ENCODE measurements at regions not wholly inside any gene's neighbourhood (a gene's known extent, or its start where the extent isn't known, plus 50 kb on each side); places are given as distances from the start of the nearest gene placed in this dataset.
"Not testable (repeated sequence)": the region's sequence is repeated elsewhere in the genome, so short reads cannot be mapped to it uniquely, and the experiment has no call there.

GRCh38 chr2:16101196-16101595 lies 160.8 kb downstream of the MYCN start:
- H3K4me3 Mint-ChIP-seq, result no peak overlapping the region
- H3K36me3 Mint-ChIP-seq, result no peaks in the 10 kb centered on the region
- H3K27ac Mint-ChIP-seq, result no peak overlapping the region
- no peaks in the 10 kb centered on the region for H3K27me3 Mint-ChIP-seq
- no peaks in the 10 kb centered on the region for H3K4me1 Mint-ChIP-seq
- no peak for DNase-seq
- H3K9me3 Mint-ChIP-seq, result no peaks in the 10 kb centered on the region
- no peak for ATAC-seq (replicated peaks)

DNA sequence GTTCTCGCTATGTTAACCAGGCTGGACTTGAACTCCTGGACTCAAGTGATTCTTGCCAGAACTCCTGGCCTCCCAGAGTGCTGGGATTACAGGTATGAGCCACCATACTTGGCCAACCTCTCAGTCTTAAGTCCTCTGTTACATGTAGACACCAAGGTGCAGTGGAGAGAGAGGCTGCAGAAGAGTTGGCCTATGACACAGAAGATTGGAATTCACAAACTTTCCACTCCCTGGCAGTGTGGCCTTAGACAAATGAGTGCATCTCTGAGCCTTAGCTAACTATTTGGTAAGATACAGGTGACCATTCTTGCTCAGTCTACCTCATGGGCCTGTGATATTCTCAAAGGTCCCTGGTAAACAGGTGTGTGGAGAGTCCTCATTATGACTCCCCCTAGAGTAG lies 159.7 kb downstream of the MYCN start:
- H3K27me3 Mint-ChIP-seq, result no peaks in the 10 kb centered on the region
- H3K9me3 Mint-ChIP-seq, result no peaks in the 10 kb centered on the region
- ATAC-seq (replicated peaks) (no peak), DNase-seq (no peak)
- no peak overlapping the region for H3K4me3 Mint-ChIP-seq
- H3K4me1 Mint-ChIP-seq, result no peaks in the 10 kb centered on the region
- H3K27ac Mint-ChIP-seq, result no peak overlapping the region
- H3K36me3 Mint-ChIP-seq, result no peaks in the 10 kb centered on the region

- no peak for ATAC-seq (replicated peaks)
- Mint-ChIP-seq H3K4me1 (no peaks in the 10 kb centered on the region), H3K27ac (no peak overlapping the region), H3K27me3 (no peaks in the 10 kb centered on the region), H3K9me3 (no peaks in the 10 kb centered on the region), H3K4me3 (no peak overlapping the region), H3K36me3 (no peaks in the 10 kb centered on the region)
- DNase-seq, result no peak
Measured at GRCh38 chr2:16099326-16099725, 159.0 kb downstream of the MYCN start.

GRCh38 chr2:16096962-16097361 lies 156.6 kb downstream of the MYCN start:
- Mint-ChIP-seq H3K36me3 (no peaks in the 10 kb centered on the region), H3K9me3 (no peaks in the 10 kb centered on the region), H3K27ac (no peak overlapping the region), H3K27me3 (no peaks in the 10 kb centered on the region), H3K4me1 (no peaks in the 10 kb centered on the region), H3K4me3 (no peak overlapping the region)
- ATAC-seq (replicated peaks), result no peak
- no peak for DNase-seq

DNA sequence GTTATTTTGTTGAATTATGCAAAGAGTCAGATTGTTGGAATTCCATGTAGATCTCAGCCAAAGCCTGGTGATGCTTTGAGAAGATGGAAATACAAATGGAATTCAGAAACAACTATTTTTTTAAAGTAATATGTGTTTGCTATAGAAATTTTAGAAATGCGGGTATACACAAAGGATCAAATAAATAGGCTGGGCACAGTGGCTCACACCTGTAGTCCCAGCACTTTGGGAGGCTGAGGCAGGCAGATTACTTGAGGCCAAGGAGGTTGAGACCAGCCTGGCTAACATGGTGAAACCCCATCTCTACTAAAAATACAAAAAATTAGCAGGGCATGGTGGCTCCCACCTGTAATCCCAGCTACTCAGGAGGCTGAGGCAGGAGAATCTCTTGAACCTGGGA lies 155.1 kb downstream of the MYCN start:
- H3K4me3 Mint-ChIP-seq; DNase-seq; H3K27ac Mint-ChIP-seq; H3K9me3 Mint-ChIP-seq; H3K36me3 Mint-ChIP-seq; H3K4me1 Mint-ChIP-seq; H3K27me3 Mint-ChIP-seq; ATAC-seq (replicated peaks): not testable (repeated sequence)

DNA sequence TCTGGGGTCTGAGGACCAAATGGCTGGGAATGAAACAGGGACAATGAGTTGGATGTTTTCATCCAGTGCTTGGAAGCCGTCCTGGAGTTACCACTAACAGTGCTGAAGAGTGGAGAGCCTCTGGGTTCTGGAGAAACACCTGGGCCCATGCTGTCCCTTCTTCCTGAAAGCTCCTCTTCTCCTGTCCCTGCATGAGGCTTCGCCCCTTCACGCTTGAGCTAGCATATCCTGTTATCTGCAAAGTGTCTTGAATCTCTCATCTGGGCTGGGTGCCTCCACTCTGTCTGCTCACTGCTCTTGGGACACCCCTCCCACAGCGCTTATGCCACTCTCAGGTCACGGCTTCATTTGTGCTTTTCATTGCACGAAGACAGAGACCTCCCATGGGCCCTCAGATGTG lies 154.5 kb downstream of the MYCN start:
- H3K27me3 Mint-ChIP-seq, result no peaks in the 10 kb centered on the region
- no peak overlapping the region for H3K4me3 Mint-ChIP-seq
- no peaks in the 10 kb centered on the region for H3K9me3 Mint-ChIP-seq
- no peak for ATAC-seq (replicated peaks)
- H3K36me3 Mint-ChIP-seq, result no peaks in the 10 kb centered on the region
- H3K4me1 Mint-ChIP-seq, result no peaks in the 10 kb centered on the region
- DNase-seq, result no peak
- H3K27ac Mint-ChIP-seq, result no peak overlapping the region

DNA sequence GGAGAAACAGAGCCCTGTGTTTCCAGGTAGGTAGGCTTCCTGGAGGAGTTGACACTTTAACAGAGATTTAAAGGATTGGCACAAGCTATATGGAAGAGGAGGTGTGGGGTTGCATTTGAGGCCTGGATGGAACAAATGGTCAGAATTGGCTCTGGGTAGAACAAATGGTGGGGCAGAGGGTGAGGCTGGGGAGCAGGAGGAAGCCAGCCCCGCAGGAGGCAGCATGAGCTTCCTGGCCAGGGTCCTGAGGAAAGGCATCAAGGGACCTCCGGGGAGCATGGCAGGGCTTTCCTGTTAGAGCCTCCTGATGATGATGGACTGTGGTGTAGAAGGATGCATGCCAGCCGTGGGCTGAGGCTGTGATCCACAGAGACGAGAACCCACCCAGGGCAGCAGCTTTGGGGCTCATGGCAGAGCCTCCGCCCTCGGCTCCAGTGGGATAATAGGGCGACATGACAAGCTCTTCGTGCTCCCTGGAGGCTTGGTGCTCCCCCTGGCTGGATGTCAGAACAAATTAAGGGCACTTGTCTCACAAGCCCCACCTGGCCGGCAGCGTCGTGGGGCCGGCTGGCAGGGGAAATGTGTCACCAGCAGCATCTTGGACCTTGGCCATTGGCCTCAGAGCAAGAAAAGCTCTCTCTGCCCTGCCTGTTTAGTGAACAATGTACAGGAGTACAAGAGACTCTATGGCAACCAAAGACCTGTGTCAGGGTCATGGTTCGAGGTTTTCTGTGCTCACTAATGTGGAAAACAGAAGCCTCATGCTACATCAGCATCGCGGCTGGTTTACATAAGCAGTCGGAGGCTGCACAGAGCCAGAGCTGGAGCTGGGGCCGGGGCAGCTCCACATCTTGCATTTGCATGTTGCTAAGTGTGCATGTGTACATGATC lies 153.5 kb downstream of the MYCN start:
- no peak for DNase-seq
- no peak overlapping the region for H3K27ac Mint-ChIP-seq
- no peaks in the 10 kb centered on the region for H3K4me1 Mint-ChIP-seq
- H3K36me3 Mint-ChIP-seq, result no peaks in the 10 kb centered on the region
- H3K4me3 Mint-ChIP-seq, result no peak overlapping the region
- no peaks in the 10 kb centered on the region for H3K9me3 Mint-ChIP-seq
- no peak for ATAC-seq (replicated peaks)
- no peaks in the 10 kb centered on the region for H3K27me3 Mint-ChIP-seq

- Mint-ChIP-seq H3K9me3 (no peaks in the 10 kb centered on the region), H3K27me3 (no peaks in the 10 kb centered on the region), H3K36me3 (no peaks in the 10 kb centered on the region), H3K27ac (no peak overlapping the region), H3K4me1 (no peaks in the 10 kb centered on the region), H3K4me3 (no peak overlapping the region)
- DNase-seq, result no peak
- no peak for ATAC-seq (replicated peaks)
Measured at GRCh38 chr2:16092861-16093638, 152.7 kb downstream of the MYCN start.

DNA sequence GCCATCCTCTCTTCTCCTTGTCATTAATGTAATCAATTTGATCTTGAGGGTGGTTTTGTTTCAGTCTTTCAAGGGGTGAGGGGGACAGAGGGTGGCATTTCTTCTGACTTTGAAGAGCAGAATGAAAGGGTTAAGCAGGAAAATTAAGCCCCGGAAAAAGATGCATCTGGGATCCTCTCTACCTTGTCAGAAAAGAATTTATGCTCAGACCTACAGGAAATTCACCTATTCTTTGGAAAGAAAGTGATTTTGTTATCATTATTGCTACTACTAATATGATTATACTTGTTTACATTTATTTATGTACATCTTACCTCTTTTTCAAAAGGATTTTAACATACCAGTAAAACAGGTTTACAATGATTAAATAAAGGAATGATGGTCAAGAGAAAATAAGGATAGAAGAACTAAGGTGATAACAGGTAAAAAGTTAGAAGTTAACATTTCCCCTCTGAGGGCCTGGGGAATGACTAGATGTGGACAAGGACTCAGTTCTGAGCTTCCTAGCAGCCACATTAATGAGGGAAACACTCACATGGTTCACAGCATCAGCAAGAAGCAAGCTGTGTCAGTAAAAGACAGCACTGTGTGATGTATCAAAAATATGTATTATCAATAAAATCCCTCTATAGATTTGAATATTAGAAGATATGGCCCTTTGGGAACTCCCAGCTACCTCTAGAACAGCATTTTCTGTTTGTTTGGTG lies 151.4 kb downstream of the MYCN start:
- ATAC-seq (replicated peaks) (no peak), DNase-seq (no peak)
- no peaks in the 10 kb centered on the region for H3K36me3 Mint-ChIP-seq
- H3K27me3 Mint-ChIP-seq, result no peaks in the 10 kb centered on the region
- no peaks in the 10 kb centered on the region for H3K4me1 Mint-ChIP-seq
- H3K27ac Mint-ChIP-seq, result no peak overlapping the region
- H3K4me3 Mint-ChIP-seq, result no peak overlapping the region
- H3K9me3 Mint-ChIP-seq, result no peaks in the 10 kb centered on the region

DNA sequence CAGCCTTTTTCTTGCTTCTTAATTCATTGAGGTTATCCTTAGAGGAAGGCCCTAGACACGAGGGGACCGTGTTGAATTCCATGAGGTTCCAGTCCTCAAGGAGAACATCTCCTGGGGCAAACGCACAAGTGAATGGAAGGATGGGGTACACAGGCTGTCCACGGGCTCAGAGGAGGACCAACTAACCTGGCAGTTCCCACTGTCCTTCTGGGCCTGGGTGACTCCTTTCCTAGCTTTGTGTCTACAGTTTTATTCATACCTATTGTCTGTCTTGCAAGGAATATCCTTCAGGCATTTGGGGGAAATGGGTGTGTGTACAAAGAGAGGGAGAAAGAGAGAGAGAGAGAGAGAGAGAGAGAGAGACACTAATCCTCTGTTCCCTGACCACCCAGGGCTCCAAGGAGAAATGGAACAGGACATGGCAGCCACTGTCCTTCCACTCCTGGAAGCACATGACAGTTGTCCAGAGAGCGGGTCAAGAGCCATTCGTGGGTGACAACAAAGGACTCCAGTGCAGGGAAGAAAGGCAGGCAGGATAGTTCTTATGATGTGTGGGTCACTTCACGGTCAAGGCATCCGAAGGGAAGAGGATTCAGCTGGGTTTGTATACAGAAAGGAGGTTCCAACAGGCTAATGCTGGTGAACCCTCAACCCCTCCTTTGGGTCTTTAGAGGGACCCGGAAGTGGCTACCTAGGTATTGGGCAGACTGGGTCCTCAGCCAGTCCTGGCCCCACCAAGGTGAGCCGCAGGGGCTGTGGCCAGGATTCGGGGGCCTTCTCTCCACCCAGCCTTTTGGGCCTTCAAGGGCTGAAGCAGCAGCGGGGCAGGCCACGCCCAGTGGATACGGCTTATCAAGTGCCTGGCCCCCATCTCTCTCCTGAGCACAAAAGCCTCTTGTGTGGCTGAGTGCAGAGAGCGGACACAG lies 150.6 kb downstream of the MYCN start:
- Mint-ChIP-seq H3K27ac (no peak overlapping the region), H3K4me1 (no peaks in the 10 kb centered on the region), H3K9me3 (no peaks in the 10 kb centered on the region), H3K4me3 (no peak overlapping the region), H3K36me3 (no peaks in the 10 kb centered on the region), H3K27me3 (no peaks in the 10 kb centered on the region)
- ATAC-seq (replicated peaks) (no peak), DNase-seq (no peak)

GRCh38 chr2:16089491-16089890 lies 149.1 kb downstream of the MYCN start:
- not testable (repeated sequence) for ATAC-seq (replicated peaks); H3K27me3 Mint-ChIP-seq; H3K4me1 Mint-ChIP-seq; H3K36me3 Mint-ChIP-seq; DNase-seq; H3K4me3 Mint-ChIP-seq; H3K27ac Mint-ChIP-seq; H3K9me3 Mint-ChIP-seq

DNA sequence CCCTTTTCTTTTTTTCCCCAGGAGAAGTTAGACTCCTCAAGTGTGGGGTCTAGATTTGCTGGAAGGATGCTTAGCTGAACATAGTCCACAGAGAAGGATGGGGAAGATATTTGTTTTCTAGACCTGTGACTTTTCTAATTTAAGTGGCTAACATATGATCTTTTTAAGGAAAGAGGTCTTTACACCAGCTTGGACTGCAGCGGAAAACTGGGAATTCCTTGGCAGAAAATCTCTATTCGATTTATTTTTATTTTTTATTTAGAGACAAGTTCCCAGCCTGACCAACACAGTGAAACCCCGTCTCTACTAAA lies 148.4 kb downstream of the MYCN start:
- Mint-ChIP-seq H3K4me3 (no peak overlapping the region), H3K36me3 (no peaks in the 10 kb centered on the region), H3K9me3 (no peaks in the 10 kb centered on the region), H3K4me1 (no peaks in the 10 kb centered on the region), H3K27ac (no peak overlapping the region), H3K27me3 (no peaks in the 10 kb centered on the region)
- no peak for DNase-seq
- ATAC-seq (replicated peaks), result no peak

DNA sequence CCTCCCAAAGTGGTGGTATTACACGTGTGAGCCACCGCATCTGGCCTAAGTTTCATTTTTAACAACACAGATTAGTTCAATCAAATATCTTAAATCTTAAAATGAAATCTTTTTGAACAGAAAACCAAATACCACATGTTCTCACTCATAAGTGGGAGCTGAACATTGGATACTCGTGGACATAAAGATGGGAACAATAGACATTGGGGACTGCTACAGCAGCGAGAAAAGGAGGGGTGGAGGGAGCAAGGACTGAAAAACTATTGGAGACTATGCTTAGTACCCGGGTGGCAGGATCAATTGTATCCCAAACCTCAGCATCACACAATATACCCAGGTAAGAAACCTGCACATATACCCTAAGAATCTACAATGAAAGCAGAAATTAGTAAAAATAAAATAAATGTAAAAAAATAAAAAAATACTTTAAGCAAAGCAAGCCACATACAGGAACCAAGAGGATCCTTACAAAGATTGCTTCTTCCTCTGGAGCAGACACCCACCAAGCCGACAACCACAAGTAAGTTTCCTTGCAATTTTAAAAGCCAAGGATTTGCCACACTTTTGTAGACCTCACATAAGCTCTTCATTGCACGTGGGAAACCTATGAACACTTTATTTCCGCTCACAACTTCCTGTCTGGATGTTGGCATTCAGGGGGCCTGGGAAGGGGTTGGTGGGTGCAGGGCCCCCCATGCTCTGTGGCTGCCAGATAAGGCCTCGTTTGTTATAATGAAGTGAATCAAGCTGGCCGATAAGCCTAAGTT lies 147.9 kb downstream of the MYCN start:
- H3K36me3 Mint-ChIP-seq, result no peaks in the 10 kb centered on the region
- H3K9me3 Mint-ChIP-seq, result no peaks in the 10 kb centered on the region
- ATAC-seq (replicated peaks) (no peak), DNase-seq (no peak)
- H3K4me3 Mint-ChIP-seq, result no peak overlapping the region
- H3K27me3 Mint-ChIP-seq, result no peaks in the 10 kb centered on the region
- H3K27ac Mint-ChIP-seq, result no peak overlapping the region
- H3K4me1 Mint-ChIP-seq, result no peaks in the 10 kb centered on the region
